ENCODE measurements at regions not wholly inside any gene's neighbourhood (a gene's known extent, or its start where the extent isn't known, plus 50 kb on each side); places are given as distances from the start of the nearest gene placed in this dataset.

GRCh38 chr13:79682164-79682563, 201.2 kb downstream of the NDFIP2 start (continued):
- no peak for TF ChIP-seq REST (IDR thresholded peaks at IDR 0.05; ENCODE audit: low read depth)

DNA sequence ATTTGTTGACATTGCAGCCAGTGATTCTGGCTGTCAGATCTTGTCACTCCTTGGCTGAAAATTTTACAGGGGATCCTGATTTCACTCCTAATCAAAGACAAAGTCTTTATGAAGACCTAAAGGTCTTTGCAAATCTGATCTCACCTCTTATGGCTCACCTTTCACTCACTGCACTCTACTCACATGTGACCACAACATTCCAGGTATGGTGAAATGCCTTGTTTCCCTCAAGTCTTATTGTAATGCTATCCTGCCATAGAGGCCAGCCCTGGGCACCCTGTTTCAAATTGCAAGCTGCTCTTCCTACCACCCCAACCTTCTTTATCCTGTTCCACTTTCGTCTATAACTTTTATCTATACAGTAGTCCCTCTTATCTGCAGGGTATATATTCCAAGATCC, 200.1 kb downstream of the NDFIP2 start:
- no peak for DNase-seq (ENCODE audit: low read depth, low spot score)
- intact Hi-C loops (cut with micrococcal nuclease): no loop called here
- Histone ChIP-seq H3K27ac (ENCODE audit: low read depth, low read length) (no peak overlapping the region), H4K20me1 (ENCODE audit: insufficient read depth) (no peaks in the 10 kb centered on the region), H3K4me1 (ENCODE audit: control insufficient read depth in 1 of 2, insufficient read depth in 2 of 2, low read length in 2 of 2) (no peaks in the 10 kb centered on the region), H3K79me2 (ENCODE audit: insufficient read depth, low read length) (no peaks in the 10 kb centered on the region), H2AFZ (ENCODE audit: low read depth, low read length, poor library complexity, severe bottlenecking) (no peak overlapping the region), H3K9me2 (ENCODE audit: insufficient read depth) (no peaks in the 10 kb centered on the region), H3K36me3 (ENCODE audit: control insufficient read depth in 1 of 2, insufficient read depth in 2 of 2, low read length in 2 of 2) (no peaks in the 10 kb centered on the region; a peak in 1 of 4 replicates), H3K9me3 (ENCODE audit: control insufficient read depth in 1 of 2, insufficient read depth in 1 of 2, low read depth in 1 of 2, low read length in 2 of 2) (no peaks in the 10 kb centered on the region), H3K27me3 (ENCODE audit: insufficient read depth, low read length) (no peaks in the 10 kb centered on the region), H3K4me3 (replicated peaks in 1 of 2; ENCODE audit: low read depth in 1 of 2, low read length in 2 of 2) (no peak overlapping the region), H3K9ac (ENCODE audit: low read length) (no peak overlapping the region), H3K4me2 (ENCODE audit: low read length) (no peak overlapping the region)
- RAD21 ChIA-PET (ENCODE audit: low non-redundant PET in 1 of 2, low total read pairs in 2 of 2, uncharacterized antibody in 2 of 2, unreplicated experiment in 2 of 2): no interaction called here
- POLR2A ChIA-PET: no interaction called here
- BruUV-seq (replicated peaks): no TSS peak
- ATAC-seq: no peak
- CTCF ChIA-PET: no interaction called here
- TF ChIP-seq ZNF274 (IDR thresholded peaks at IDR 0.05; ENCODE audit: low read depth, low read length) (no peak), ELF1 (IDR thresholded peaks at IDR 0.05; ENCODE audit: borderline replicate concordance, low read depth) (no peak), REST (IDR thresholded peaks at IDR 0.05; ENCODE audit: low read depth) (no peak), SP1 (IDR thresholded peaks at IDR 0.05; ENCODE audit: low read depth) (no peak)
